Esophagus squamous epithelium (tissue), 5 donors: ENCODE measurements at regions not wholly inside any gene's neighbourhood (a gene's known extent, or its start where the extent isn't known, plus 50 kb on each side); places are given as distances from the start of the nearest gene placed in this dataset.
A peak's percentile ranks its signal among the peaks of the same experiment; 100 is the strongest.

Experiments
- DNase-seq: peaks from one replicate; lab custom pipeline; 2025; lab: John Stamatoyannopoulos, UW
- H3K27ac ChIP-seq, 4 donors: fragments of 200-600 bp; sonication (generic); one replicate each; pipeline ENCODE4 v1.5.1; 2016 to 2019; ENCODE audit warnings: mild to moderate bottlenecking in 1 of 4
- H3K27me3 ChIP-seq, 4 donors: fragments of 200-600 bp; sonication (generic); 1 replicate in 3 of 4; 2 replicates in 1 of 4; pipeline versions ENCODE4 v1.5.1 to v1.6.0; 2017 to 2021; ENCODE audit warnings: antibody characterized with exemption in 1 of 4
- H3K36me3 ChIP-seq, 3 donors: fragments of 200-600 bp; sonication (generic); one replicate each; pipeline ENCODE4 v1.5.1; 2016 to 2019
- H3K4me1 ChIP-seq, 3 donors: fragments of 200-600 bp; sonication (generic); one replicate each; pipeline ENCODE4 v1.5.1; 2017 to 2019
- H3K4me3 ChIP-seq, 4 donors: fragments of 200-600 bp; sonication (generic); 1 replicate in 3 of 4; 2 replicates in 1 of 4; pipeline ENCODE4 v1.5.1; 2016 to 2019; ENCODE audit warnings: mild to moderate bottlenecking in 2 of 4, moderate library complexity in 1 of 4
- H3K9me3 ChIP-seq, 3 donors: fragments of 200-600 bp; sonication (generic); one replicate each; pipeline ENCODE4 v1.5.1; 2016 to 2019
- POLR2A ChIP-seq, 4 donors: fragments of 450-650 bp; IDR thresholded peaks; one replicate each; pipeline ENCODE4 v1.6.1; 2017; ENCODE audit warnings: antibody characterized with exemption in 4 of 4, mild to moderate bottlenecking in 4 of 4, moderate library complexity in 3 of 4
- WGBS, 2 donors: methylation state at CpG; one replicate each; pipeline ENCODE4 v1.1.5; 2018; 5-methylcytosine and 5-hydroxymethylcytosine counted together
- intact Hi-C: fragments of 100-400 bp; cut with DNase I; formaldehyde crosslinking; loops from one replicate; pipeline ENCODE4 v1.15.0; 2022
- TF ChIP-seq, protein P1 (sequence below), 6 experiments: fragments of 450-650 bp in 4 of 6; fragments of 200-600 bp in 2 of 6; sonication (generic) in 2 of 6; IDR thresholded peaks; one replicate each; pipeline ENCODE4 v1.5.1; 2016 to 2019; ENCODE audit warnings: antibody characterized with exemption in 6 of 6, mild to moderate bottlenecking in 4 of 6, moderate library complexity in 4 of 6
- donor health status: DM: yes; HTN: yes; CAD: no.

- WGBS, 2 donors: 23 to 27% methylated on average over 1 of the region's 1 CpG
- H3K27ac ChIP-seq: no peak overlapping the region
- H3K36me3 ChIP-seq: no peaks in the 10 kb centered on the region
- DNase-seq: no peak
- H3K4me3 ChIP-seq: no peak overlapping the region
- TF ChIP-seq, protein P1, sequence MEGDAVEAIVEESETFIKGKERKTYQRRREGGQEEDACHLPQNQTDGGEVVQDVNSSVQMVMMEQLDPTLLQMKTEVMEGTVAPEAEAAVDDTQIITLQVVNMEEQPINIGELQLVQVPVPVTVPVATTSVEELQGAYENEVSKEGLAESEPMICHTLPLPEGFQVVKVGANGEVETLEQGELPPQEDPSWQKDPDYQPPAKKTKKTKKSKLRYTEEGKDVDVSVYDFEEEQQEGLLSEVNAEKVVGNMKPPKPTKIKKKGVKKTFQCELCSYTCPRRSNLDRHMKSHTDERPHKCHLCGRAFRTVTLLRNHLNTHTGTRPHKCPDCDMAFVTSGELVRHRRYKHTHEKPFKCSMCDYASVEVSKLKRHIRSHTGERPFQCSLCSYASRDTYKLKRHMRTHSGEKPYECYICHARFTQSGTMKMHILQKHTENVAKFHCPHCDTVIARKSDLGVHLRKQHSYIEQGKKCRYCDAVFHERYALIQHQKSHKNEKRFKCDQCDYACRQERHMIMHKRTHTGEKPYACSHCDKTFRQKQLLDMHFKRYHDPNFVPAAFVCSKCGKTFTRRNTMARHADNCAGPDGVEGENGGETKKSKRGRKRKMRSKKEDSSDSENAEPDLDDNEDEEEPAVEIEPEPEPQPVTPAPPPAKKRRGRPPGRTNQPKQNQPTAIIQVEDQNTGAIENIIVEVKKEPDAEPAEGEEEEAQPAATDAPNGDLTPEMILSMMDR (IDR thresholded peaks at IDR 0.05): no peak
- TF ChIP-seq POLR2A (IDR thresholded peaks at IDR 0.05): no peak
- H3K4me1 ChIP-seq: no peaks in the 10 kb centered on the region
- intact Hi-C loops: no loop called here
- no peaks in the 10 kb centered on the region for H3K27me3 ChIP-seq
- H3K9me3 ChIP-seq: no peaks in the 10 kb centered on the region
Observed at GRCh38 chr5:71873191-71873591, 154.1 kb downstream of the CARTPT start.

DNA sequence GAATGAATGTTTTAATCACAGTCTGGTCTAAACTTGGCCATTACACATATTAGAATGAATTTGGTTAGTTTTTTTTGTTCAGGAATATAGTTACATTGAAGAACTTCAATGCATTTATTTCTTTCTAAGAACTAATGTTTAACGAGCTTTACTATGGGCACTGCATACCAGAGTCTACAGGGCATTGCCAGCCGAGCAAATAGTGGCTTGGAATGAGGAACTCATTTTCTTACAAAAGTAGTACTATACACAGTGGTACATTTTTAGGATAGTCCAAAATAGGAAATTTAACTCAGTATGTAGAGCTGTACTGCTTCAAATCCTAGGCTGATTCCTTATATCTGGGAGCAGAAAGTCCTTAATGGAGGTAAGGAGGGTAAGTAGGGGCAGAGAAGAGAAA lies 155.4 kb downstream of the CARTPT start:
- Histone ChIP-seq H3K27ac (no peak overlapping the region), H3K4me3 (no peak overlapping the region), H3K4me1 (no peaks in the 10 kb centered on the region), H3K27me3 (no peaks in the 10 kb centered on the region), H3K36me3 (no peaks in the 10 kb centered on the region), H3K9me3 (no peaks in the 10 kb centered on the region)
- no peak for DNase-seq
- 26 to 38% methylated on average over 2 of the region's 2 CpGs for WGBS, 2 donors
- TF ChIP-seq, protein P1 (IDR thresholded peaks at IDR 0.05): no peak
- TF ChIP-seq POLR2A (IDR thresholded peaks at IDR 0.05): no peak
- intact Hi-C loops: no loop called here

GRCh38 chr5:71877511-71877910 lies 158.4 kb downstream of the CARTPT start:
- H3K27me3 ChIP-seq: peaks cover 0 to 10% (median 0%) of the 10 kb centered on the region in 4 donors
- no peaks in the 10 kb centered on the region for H3K9me3 ChIP-seq
- no peak overlapping the region for H3K4me3 ChIP-seq
- no peak overlapping the region for H3K27ac ChIP-seq
- TF ChIP-seq POLR2A (IDR thresholded peaks at IDR 0.05): no peak
- TF ChIP-seq, protein P1 (IDR thresholded peaks at IDR 0.05): no peak
- intact Hi-C loops: no loop called here
- no peaks in the 10 kb centered on the region for H3K4me1 ChIP-seq
- DNase-seq: no peak
- WGBS, 2 donors: 60 to 62% methylated on average over 1 of the region's 1 CpG
- no peaks in the 10 kb centered on the region for H3K36me3 ChIP-seq

DNA sequence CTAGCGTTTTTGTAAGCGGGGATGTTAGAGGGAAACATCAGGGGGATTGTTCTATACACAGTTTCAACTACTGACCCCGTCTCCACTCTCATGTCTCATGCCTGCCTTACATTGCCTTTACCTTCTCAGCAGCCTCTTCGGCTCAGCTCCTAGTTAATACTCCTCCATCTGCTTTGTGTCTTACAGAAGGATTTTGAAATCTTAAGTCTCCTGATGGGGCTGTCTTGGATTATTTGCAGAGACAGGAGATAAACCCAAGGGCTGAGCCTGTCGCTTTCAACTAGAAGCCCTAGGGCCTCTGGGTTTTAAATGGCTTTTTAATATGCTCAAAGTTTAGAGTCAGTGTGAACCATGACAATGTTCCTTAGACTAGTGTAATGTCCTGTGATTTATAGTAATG lies 161.5 kb downstream of the CARTPT start:
- WGBS, 2 donors: 73 to 76% methylated on average over 5 of the region's 5 CpGs
- no peak for TF ChIP-seq POLR2A (IDR thresholded peaks at IDR 0.05)
- TF ChIP-seq, protein P1 (IDR thresholded peaks at IDR 0.05): no peak
- intact Hi-C loops: no loop called here
- H3K36me3 ChIP-seq: no peaks in the 10 kb centered on the region
- H3K27ac ChIP-seq: no peak overlapping the region
- H3K27me3 ChIP-seq: peaks cover 0 to 10% (median 0%) of the 10 kb centered on the region in 4 donors
- H3K4me3 ChIP-seq: no peak overlapping the region
- H3K9me3 ChIP-seq: no peaks in the 10 kb centered on the region
- no peak for DNase-seq
- peaks cover 0 to 11% (median 4%) of the 10 kb centered on the region in 3 donors for H3K4me1 ChIP-seq

DNA sequence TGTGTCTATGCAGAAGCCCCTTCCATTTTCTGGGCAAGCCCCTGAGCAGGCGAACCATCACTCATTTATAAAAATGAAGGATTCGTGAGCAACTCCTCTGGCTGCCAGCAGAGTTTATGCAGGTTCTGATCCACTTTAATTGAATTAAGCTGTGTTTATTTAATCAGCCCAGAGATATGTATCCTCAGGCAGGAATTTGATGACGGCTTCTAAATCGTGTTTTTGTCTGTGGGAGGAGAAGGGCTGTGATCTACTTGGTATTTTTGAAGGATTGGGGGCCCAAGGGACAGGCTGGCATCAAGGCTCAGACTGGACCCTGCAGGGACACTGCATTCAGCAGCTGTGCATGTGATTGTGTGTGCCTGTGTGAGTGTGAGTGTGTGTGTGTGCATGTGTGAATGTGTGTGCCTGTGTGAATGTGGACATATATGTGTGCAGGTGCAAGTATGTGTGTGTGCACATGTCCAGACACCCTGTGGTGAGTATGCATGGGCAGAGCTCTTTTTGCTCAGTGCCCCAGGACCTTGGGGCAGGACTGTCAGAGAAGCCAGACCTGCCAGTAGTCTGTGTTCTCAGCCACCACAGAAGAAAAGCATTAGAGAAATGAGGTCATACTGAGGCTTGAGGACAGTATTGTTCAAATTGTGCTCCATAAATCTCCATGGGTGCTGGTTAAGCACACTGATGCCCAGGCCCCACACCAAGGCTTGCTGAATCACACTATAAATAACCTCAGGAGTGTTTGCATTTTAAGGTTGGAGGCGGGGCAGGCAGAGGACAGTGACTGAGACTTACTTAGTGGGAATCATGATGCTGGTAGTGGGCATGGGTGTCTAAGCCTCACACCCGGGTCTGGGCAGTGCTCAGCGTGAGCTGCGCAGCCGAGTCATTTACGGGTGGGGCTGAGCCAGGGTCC lies 164.0 kb downstream of the CARTPT start:
- no peaks in the 10 kb centered on the region for H3K36me3 ChIP-seq
- H3K4me3 ChIP-seq: no peak overlapping the region
- intact Hi-C loops: no loop called here
- peak overlapping the region in 1 of 4 donors; percentile 6 for H3K27ac ChIP-seq
- no peaks in the 10 kb centered on the region for H3K9me3 ChIP-seq
- DNase-seq: no peak
- H3K27me3 ChIP-seq: peaks cover 0 to 10% (median 0%) of the 10 kb centered on the region in 4 donors
- TF ChIP-seq, protein P1 (IDR thresholded peaks at IDR 0.05): no peak
- TF ChIP-seq POLR2A (IDR thresholded peaks at IDR 0.05): no peak
- H3K4me1 ChIP-seq: peaks cover 0 to 11% (median 4%) of the 10 kb centered on the region in 3 donors
- 50 to 56% methylated on average over 9 to 10 of the region's 10 CpGs for WGBS, 2 donors
